ENCODE measurements at regions not wholly inside any gene's neighbourhood (a gene's known extent, or its start where the extent isn't known, plus 50 kb on each side); places are given as distances from the start of the nearest gene placed in this dataset.

GRCh38 chr5:60463179-60463868 is 236.6 kb downstream of the DEPDC1B start (continued):
- TF ChIP-seq ZBTB46 (CRISPR knock-in tag; IDR thresholded peaks at IDR 0.05; ENCODE audit: borderline replicate concordance) (no peak), ZNF572 (CRISPR knock-in tag; IDR thresholded peaks at IDR 0.05) (no peak), CCDC6 (CRISPR knock-in tag; IDR thresholded peaks at IDR 0.05) (0 out of 2 replicates have a peak, but pooled peaks have one; percentile 39), ZFP1 (CRISPR knock-in tag; IDR thresholded peaks at IDR 0.05) (no peak), ZNF615 (CRISPR knock-in tag; IDR thresholded peaks at IDR 0.05; ENCODE audit: borderline replicate concordance) (no peak), GTF2F1 (IDR thresholded peaks at IDR 0.05; ENCODE audit: low read length) (no peak), SALL1 (CRISPR knock-in tag; IDR thresholded peaks at IDR 0.05) (peak; percentile 81), TCF7 (IDR thresholded peaks at IDR 0.05; ENCODE audit: low read depth) (peak; percentile 49), ZBTB14 (CRISPR knock-in tag; IDR thresholded peaks at IDR 0.05) (no peak), POGZ (CRISPR knock-in tag; IDR thresholded peaks at IDR 0.05) (peak; percentile 90), ZNF354B (CRISPR knock-in tag; IDR thresholded peaks at IDR 0.05) (no peak), THAP9 (CRISPR knock-in tag; IDR thresholded peaks at IDR 0.05; ENCODE audit: borderline replicate concordance) (no peak), ZNF691 (CRISPR knock-in tag; IDR thresholded peaks at IDR 0.05; ENCODE audit: borderline replicate concordance, low read depth) (no peak), ZNF253 (CRISPR knock-in tag; IDR thresholded peaks at IDR 0.05; ENCODE audit: borderline replicate concordance) (no peak), GATAD1 (CRISPR knock-in tag; IDR thresholded peaks at IDR 0.05) (no peak; the same call in 1 of the 2 replicates), POGK (CRISPR knock-in tag; conservative IDR thresholded peaks at IDR 0.05) (no peak), PCBP1 (IDR thresholded peaks at IDR 0.05; ENCODE audit: borderline replicate concordance, low read depth, low read length) (no peak), JUN (CRISPR knock-in tag; IDR thresholded peaks at IDR 0.05) (no peak), RBAK (CRISPR knock-in tag; IDR thresholded peaks at IDR 0.05) (0 out of 2 replicates have a peak, but pooled peaks have one; percentile 17), THYN1 (CRISPR knock-in tag; IDR thresholded peaks at IDR 0.05; ENCODE audit: borderline replicate concordance, low read depth) (no peak), KMT2B (CRISPR knock-in tag; IDR thresholded peaks at IDR 0.05) (no peak), TEAD3 (CRISPR knock-in tag; optimal IDR thresholded peaks at IDR 0.05; ENCODE audit: borderline replicate concordance) (peak; percentile 76)
